ENCODE measurements at regions not wholly inside any gene's neighbourhood (a gene's known extent, or its start where the extent isn't known, plus 50 kb on each side); places are given as distances from the start of the nearest gene placed in this dataset.

DNA sequence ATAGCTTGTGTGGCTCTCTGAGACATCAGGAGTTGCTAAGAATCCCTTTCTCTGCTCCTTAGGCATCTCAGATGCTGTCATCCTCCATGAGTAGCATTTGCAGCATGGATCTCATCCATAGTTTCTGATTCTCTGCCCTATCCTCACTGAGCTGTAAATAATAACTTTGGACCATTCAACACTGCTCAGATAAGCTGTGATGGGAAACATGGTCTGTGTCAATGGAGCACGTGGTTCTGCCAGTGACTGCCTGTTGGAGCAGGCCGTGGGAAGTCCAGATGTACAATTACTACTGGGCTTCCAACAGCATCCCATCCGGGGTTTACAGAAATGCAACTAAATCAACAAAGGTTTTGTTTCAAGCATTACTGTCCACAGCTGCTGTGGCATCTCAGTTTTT is 160.1 kb downstream of the OR4C45 start:
- H3K79me2 ChIP-seq (replicated peaks; ENCODE audit: insufficient read depth) = no peaks in the 10 kb centered on the region
- H3K4me3 ChIP-seq = no peak overlapping the region
- H3K36me3 Mint-ChIP-seq (ENCODE audit: low read depth) = peaks cover 38% of the 10 kb centered on the region
- H3K27ac Mint-ChIP-seq = no peak overlapping the region
- no peaks in the 10 kb centered on the region for H3K27me3 ChIP-seq (ENCODE audit: insufficient read depth)
- no peaks in the 10 kb centered on the region for H3K4me1 Mint-ChIP-seq
- ATAC-seq (no peak), DNase-seq (ENCODE audit: low spot score) (no peak)
- H3K9me2 ChIP-seq (ENCODE audit: insufficient read depth) = no peaks in the 10 kb centered on the region
- no peak overlapping the region for H3K4me3 Mint-ChIP-seq
- no peak for TF ChIP-seq NANOG (IDR thresholded peaks at IDR 0.05; ENCODE audit: borderline replicate concordance)
- no peak for TF ChIP-seq ZNF331 (CRISPR knock-in tag; IDR thresholded peaks at IDR 0.05; ENCODE audit: low read depth)
- no peak for TF ChIP-seq ZNF114 (CRISPR knock-in tag; IDR thresholded peaks at IDR 0.05)
- TF ChIP-seq JUNB (IDR thresholded peaks at IDR 0.05; ENCODE audit: unreplicated experiment) = no peak
- H3K4me1 ChIP-seq (ENCODE audit: insufficient read depth) = no peaks in the 10 kb centered on the region
- no peaks in the 10 kb centered on the region; the same call in none of the 2 replicates for H3K36me3 ChIP-seq (ENCODE audit: insufficient read depth)
- peaks cover 93% of the 10 kb centered on the region for H3K9me3 Mint-ChIP-seq
- no peaks in the 10 kb centered on the region for H3K27me3 Mint-ChIP-seq (ENCODE audit: insufficient read depth, low read depth, poor library complexity)
- H2AFZ ChIP-seq = no peak overlapping the region
- H3F3A ChIP-seq (replicated peaks; ENCODE audit: low read depth) = no peaks in the 10 kb centered on the region
- H3K27ac ChIP-seq (ENCODE audit: low read depth) = no peak overlapping the region
- H3K4me2 ChIP-seq = no peak overlapping the region
- H4K20me1 ChIP-seq (replicated peaks; ENCODE audit: insufficient read depth) = no peaks in the 10 kb centered on the region

DNA sequence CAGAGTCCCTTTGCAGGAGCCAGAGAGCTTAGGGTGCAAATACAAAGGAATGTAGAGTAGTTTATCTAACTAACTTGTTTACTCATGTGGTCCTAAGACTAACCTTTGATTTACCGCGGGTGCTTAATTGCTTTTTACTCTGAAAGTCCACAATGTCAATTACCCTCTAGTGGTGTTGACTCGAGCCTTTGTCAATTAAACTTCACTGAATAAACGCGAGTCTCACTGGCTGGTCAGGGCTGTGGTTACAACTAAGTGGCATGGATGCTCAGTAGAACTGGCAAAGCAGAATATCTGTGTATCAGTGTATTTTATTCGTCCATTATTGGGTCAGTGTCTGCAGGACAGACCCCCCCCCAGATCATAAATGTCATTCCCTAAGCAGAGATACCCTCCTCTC is 181.7 kb downstream of the OR4C45 start:
- H3K27me3 ChIP-seq (ENCODE audit: insufficient read depth) = no peaks in the 10 kb centered on the region
- no peaks in the 10 kb centered on the region for H4K20me1 ChIP-seq (replicated peaks; ENCODE audit: insufficient read depth)
- no peak overlapping the region for H3K27ac ChIP-seq (ENCODE audit: low read depth)
- H3K9me3 Mint-ChIP-seq = peaks cover 88% of the 10 kb centered on the region
- no peaks in the 10 kb centered on the region for H3F3A ChIP-seq (replicated peaks; ENCODE audit: low read depth)
- peaks cover 32% of the 10 kb centered on the region for H3K36me3 Mint-ChIP-seq (ENCODE audit: low read depth)
- no peaks in the 10 kb centered on the region for H3K9me2 ChIP-seq (ENCODE audit: insufficient read depth)
- no peak overlapping the region for H3K27ac Mint-ChIP-seq
- peaks cover 2% of the 10 kb centered on the region for H3K27me3 Mint-ChIP-seq (ENCODE audit: insufficient read depth, low read depth, poor library complexity)
- H3K4me2 ChIP-seq = no peak overlapping the region
- no peak overlapping the region for H2AFZ ChIP-seq
- no peaks in the 10 kb centered on the region for H3K4me1 ChIP-seq (ENCODE audit: insufficient read depth)
- no peaks in the 10 kb centered on the region for H3K79me2 ChIP-seq (replicated peaks; ENCODE audit: insufficient read depth)
- peaks cover 3% of the 10 kb centered on the region; the same call in 1 of the 2 replicates for H3K36me3 ChIP-seq (ENCODE audit: insufficient read depth)
- H3K4me3 Mint-ChIP-seq = no peak overlapping the region
- H3K4me1 Mint-ChIP-seq = no peaks in the 10 kb centered on the region
- no peak overlapping the region for H3K4me3 ChIP-seq
- ATAC-seq = no peak
- DNase-seq (ENCODE audit: low spot score) = no peak
- TF ChIP-seq ZNF114 (CRISPR knock-in tag; IDR thresholded peaks at IDR 0.05) = no peak
- no peak for TF ChIP-seq JUNB (IDR thresholded peaks at IDR 0.05; ENCODE audit: unreplicated experiment)
- TF ChIP-seq EZH2 (IDR thresholded peaks at IDR 0.05; ENCODE audit: low read depth, unreplicated experiment) = no peak
- no peak for TF ChIP-seq ZNF331 (CRISPR knock-in tag; IDR thresholded peaks at IDR 0.05; ENCODE audit: low read depth)
- TF ChIP-seq, protein P1, sequence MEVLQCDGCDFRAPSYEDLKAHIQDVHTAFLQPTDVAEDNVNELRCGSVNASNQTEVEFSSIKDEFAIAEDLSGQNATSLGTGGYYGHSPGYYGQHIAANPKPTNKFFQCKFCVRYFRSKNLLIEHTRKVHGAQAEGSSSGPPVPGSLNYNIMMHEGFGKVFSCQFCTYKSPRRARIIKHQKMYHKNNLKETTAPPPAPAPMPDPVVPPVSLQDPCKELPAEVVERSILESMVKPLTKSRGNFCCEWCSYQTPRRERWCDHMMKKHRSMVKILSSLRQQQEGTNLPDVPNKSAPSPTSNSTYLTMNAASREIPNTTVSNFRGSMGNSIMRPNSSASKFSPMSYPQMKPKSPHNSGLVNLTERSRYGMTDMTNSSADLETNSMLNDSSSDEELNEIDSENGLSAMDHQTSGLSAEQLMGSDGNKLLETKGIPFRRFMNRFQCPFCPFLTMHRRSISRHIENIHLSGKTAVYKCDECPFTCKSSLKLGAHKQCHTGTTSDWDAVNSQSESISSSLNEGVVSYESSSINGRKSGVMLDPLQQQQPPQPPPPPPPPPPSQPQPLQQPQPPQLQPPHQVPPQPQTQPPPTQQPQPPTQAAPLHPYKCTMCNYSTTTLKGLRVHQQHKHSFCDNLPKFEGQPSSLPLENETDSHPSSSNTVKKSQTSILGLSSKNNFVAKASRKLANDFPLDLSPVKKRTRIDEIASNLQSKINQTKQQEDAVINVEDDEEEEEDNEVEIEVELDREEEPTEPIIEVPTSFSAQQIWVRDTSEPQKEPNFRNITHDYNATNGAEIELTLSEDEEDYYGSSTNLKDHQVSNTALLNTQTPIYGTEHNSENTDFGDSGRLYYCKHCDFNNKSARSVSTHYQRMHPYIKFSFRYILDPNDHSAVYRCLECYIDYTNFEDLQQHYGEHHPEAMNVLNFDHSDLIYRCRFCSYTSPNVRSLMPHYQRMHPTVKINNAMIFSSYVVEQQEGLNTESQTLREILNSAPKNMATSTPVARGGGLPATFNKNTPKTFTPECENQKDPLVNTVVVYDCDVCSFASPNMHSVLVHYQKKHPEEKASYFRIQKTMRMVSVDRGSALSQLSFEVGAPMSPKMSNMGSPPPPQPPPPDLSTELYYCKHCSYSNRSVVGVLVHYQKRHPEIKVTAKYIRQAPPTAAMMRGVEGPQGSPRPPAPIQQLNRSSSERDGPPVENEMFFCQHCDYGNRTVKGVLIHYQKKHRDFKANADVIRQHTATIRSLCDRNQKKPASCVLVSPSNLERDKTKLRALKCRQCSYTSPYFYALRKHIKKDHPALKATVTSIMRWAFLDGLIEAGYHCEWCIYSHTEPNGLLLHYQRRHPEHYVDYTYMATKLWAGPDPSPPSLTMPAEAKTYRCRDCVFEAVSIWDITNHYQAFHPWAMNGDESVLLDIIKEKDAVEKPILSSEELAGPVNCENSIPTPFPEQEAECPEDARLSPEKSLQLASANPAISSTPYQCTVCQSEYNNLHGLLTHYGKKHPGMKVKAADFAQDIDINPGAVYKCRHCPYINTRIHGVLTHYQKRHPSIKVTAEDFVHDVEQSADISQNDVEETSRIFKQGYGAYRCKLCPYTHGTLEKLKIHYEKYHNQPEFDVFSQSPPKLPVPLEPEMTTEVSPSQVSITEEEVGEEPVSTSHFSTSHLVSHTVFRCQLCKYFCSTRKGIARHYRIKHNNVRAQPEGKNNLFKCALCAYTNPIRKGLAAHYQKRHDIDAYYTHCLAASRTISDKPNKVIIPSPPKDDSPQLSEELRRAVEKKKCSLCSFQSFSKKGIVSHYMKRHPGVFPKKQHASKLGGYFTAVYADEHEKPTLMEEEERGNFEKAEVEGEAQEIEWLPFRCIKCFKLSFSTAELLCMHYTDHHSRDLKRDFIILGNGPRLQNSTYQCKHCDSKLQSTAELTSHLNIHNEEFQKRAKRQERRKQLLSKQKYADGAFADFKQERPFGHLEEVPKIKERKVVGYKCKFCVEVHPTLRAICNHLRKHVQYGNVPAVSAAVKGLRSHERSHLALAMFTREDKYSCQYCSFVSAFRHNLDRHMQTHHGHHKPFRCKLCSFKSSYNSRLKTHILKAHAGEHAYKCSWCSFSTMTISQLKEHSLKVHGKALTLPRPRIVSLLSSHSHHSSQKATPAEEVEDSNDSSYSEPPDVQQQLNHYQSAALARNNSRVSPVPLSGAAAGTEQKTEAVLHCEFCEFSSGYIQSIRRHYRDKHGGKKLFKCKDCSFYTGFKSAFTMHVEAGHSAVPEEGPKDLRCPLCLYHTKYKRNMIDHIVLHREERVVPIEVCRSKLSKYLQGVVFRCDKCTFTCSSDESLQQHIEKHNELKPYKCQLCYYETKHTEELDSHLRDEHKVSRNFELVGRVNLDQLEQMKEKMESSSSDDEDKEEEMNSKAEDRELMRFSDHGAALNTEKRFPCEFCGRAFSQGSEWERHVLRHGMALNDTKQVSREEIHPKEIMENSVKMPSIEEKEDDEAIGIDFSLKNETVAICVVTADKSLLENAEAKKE (CRISPR knock-in tag; IDR thresholded peaks at IDR 0.05) = no peak
- TF ChIP-seq, protein P2, sequence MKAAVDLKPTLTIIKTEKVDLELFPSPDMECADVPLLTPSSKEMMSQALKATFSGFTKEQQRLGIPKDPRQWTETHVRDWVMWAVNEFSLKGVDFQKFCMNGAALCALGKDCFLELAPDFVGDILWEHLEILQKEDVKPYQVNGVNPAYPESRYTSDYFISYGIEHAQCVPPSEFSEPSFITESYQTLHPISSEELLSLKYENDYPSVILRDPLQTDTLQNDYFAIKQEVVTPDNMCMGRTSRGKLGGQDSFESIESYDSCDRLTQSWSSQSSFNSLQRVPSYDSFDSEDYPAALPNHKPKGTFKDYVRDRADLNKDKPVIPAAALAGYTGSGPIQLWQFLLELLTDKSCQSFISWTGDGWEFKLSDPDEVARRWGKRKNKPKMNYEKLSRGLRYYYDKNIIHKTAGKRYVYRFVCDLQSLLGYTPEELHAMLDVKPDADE (IDR thresholded peaks at IDR 0.05) = no peak
- no peak for TF ChIP-seq EZH2phosphoT487 (IDR thresholded peaks at IDR 0.05; ENCODE audit: unreplicated experiment)
- TF ChIP-seq POLR2AphosphoS5 (IDR thresholded peaks at IDR 0.05; ENCODE audit: low read depth) = no peak
- TF ChIP-seq, protein P3, sequence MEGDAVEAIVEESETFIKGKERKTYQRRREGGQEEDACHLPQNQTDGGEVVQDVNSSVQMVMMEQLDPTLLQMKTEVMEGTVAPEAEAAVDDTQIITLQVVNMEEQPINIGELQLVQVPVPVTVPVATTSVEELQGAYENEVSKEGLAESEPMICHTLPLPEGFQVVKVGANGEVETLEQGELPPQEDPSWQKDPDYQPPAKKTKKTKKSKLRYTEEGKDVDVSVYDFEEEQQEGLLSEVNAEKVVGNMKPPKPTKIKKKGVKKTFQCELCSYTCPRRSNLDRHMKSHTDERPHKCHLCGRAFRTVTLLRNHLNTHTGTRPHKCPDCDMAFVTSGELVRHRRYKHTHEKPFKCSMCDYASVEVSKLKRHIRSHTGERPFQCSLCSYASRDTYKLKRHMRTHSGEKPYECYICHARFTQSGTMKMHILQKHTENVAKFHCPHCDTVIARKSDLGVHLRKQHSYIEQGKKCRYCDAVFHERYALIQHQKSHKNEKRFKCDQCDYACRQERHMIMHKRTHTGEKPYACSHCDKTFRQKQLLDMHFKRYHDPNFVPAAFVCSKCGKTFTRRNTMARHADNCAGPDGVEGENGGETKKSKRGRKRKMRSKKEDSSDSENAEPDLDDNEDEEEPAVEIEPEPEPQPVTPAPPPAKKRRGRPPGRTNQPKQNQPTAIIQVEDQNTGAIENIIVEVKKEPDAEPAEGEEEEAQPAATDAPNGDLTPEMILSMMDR (conservative IDR thresholded peaks at IDR 0.05; ENCODE audit: low read depth in 2 of 2) = no peak

Measured in GM23338 (cell line).